Renal cortical epithelial cell (primary cell): ENCODE measurements at regions not wholly inside any gene's neighbourhood (a gene's known extent, or its start where the extent isn't known, plus 50 kb on each side); places are given as distances from the start of the nearest gene placed in this dataset.

Experiments
- DNase-seq: peaks from one replicate; pipeline ENCODE4 v3.0.0-alpha.2; 2011; ENCODE audit warnings: low read depth

GRCh38 chr1:57724535-57724934, 300.7 kb upstream of the DAB1 start:
- DNase-seq: no peak

- no peak for DNase-seq
Measured at GRCh38 chr1:57722285-57722978, 298.6 kb upstream of the DAB1 start.

GRCh38 chr1:57721001-57721400, 297.1 kb upstream of the DAB1 start:
- DNase-seq: no peak

- DNase-seq: no peak
Measured at GRCh38 chr1:57719274-57719673, 295.4 kb upstream of the DAB1 start.

- DNase-seq: no peak
Measured at GRCh38 chr1:57713501-57713900, 289.6 kb upstream of the DAB1 start.

GRCh38 chr1:57712846-57713245, 289.0 kb upstream of the DAB1 start:
- DNase-seq: no peak

- no peak for DNase-seq
Measured at GRCh38 chr1:57711326-57711725, 287.5 kb upstream of the DAB1 start.

GRCh38 chr1:57707631-57708030, 283.8 kb upstream of the DAB1 start:
- DNase-seq: no peak

GRCh38 chr1:57704811-57705210, 281.0 kb upstream of the DAB1 start:
- no peak for DNase-seq

- DNase-seq: no peak
Measured at GRCh38 chr1:57704231-57704630, 280.4 kb upstream of the DAB1 start.

GRCh38 chr1:57696904-57697303, 273.0 kb upstream of the DAB1 start:
- DNase-seq: no peak

- no peak for DNase-seq
Measured at GRCh38 chr1:57696043-57696442, 272.2 kb upstream of the DAB1 start.

GRCh38 chr1:57686306-57686705, 262.4 kb upstream of the DAB1 start:
- DNase-seq: no peak

- no peak for DNase-seq
Measured at GRCh38 chr1:57683037-57683942, 259.4 kb upstream of the DAB1 start.

GRCh38 chr1:57678138-57678537, 254.3 kb upstream of the DAB1 start:
- DNase-seq: no peak

GRCh38 chr1:57675776-57676175, 251.9 kb upstream of the DAB1 start:
- DNase-seq: no peak

GRCh38 chr1:57674801-57675200, 250.9 kb upstream of the DAB1 start:
- peak; percentile 75 for DNase-seq

- peak; percentile 63 for DNase-seq
Measured at GRCh38 chr1:57672346-57673140, 248.7 kb upstream of the DAB1 start.

GRCh38 chr1:57671750-57672149, 247.9 kb upstream of the DAB1 start:
- no peak for DNase-seq

- no peak for DNase-seq
Measured at GRCh38 chr1:57659804-57660203, 235.9 kb upstream of the DAB1 start.

- DNase-seq: no peak
Measured at GRCh38 chr1:57655161-57655560, 231.3 kb upstream of the DAB1 start.

- no peak for DNase-seq
Measured at GRCh38 chr1:57644667-57645066, 220.8 kb upstream of the DAB1 start.
